ENCODE measurements at regions not wholly inside any gene's neighbourhood (a gene's known extent, or its start where the extent isn't known, plus 50 kb on each side); places are given as distances from the start of the nearest gene placed in this dataset.

GRCh38 chr17:56739376-56739775, 94.3 kb downstream of the C17orf67 start:
- DNase-seq: no peak

DNA sequence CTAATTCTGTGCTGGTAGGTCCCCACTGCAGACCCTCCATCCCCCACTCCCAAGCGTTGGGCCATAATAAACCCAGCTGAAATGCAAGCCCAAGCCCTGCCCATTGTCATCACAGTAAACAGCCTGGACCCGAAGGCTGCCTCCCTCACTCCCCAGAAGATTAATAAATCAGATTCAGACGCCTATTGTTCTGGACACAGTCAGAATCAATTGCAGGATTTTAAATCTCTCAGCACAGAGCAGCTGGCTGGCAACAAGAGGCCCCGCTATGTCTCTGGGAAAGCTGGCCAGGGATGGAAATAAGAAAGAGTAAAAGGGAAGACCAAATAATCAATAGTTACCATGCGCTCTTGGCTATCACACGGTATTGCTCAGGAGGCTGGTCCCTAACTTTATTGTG, 93.9 kb downstream of the C17orf67 start:
- DNase-seq: no peak

GRCh38 chr17:56740481-56740880, 93.2 kb downstream of the C17orf67 start:
- no peak for DNase-seq

Data from NCI-H446 treated with DMSO at 0.1 percent for 48 hours (cell line).